A549 (cell line): ENCODE measurements at regions not wholly inside any gene's neighbourhood (a gene's known extent, or its start where the extent isn't known, plus 50 kb on each side); places are given as distances from the start of the nearest gene placed in this dataset.

Source experiments
- CBX2 ChIP-seq: fragments of 200-600 bp; sonication (generic); IDR thresholded peaks from 2 replicates; pipeline ENCODE4 v1.6.1; 2016; ENCODE audit warnings: low read depth, mild to moderate bottlenecking, borderline replicate concordance
- CBX8 ChIP-seq: fragments of 200-600 bp; sonication (generic); IDR thresholded peaks from 2 replicates; pipeline ENCODE4 v1.6.1; 2016
- CHD2 ChIP-seq: fragments of 150-350 bp; IDR thresholded peaks from 2 replicates; pipeline ENCODE4 v1.6.1; 2014; ENCODE audit warnings: low read length; ENCODE audit not compliant: partially characterized antibody
- CTCF ChIP-seq: fragments of >200 bp; sonication (Bioruptor Twin); formaldehyde crosslinking; IDR thresholded peaks from 3 replicates; pipeline ENCODE4 v1.5.1; 2016
- ELK1 ChIP-seq: fragments of 150-350 bp; IDR thresholded peaks from 2 replicates; pipeline ENCODE4 v1.6.1; 2014; ENCODE audit warnings: low read depth, mild to moderate bottlenecking, low read length
- GATA3 ChIP-seq: IDR thresholded peaks from 2 replicates; pipeline ENCODE4 v1.6.1; 2012; ENCODE audit warnings: borderline replicate concordance
- NFE2L2 ChIP-seq: fragments of 150-350 bp; conservative IDR thresholded peaks from 2 replicates; pipeline ENCODE4 v1.6.1; 2014; ENCODE audit warnings: low read length
- PHF8 ChIP-seq: fragments of 200-600 bp; sonication (generic); IDR thresholded peaks from 2 replicates; pipeline ENCODE4 v1.6.1; 2016; ENCODE audit warnings: low read depth, mild to moderate bottlenecking, antibody characterized with exemption, moderate library complexity, borderline replicate concordance
- POLR2A ChIP-seq: IDR thresholded peaks from 2 replicates; pipeline ENCODE4 v1.6.1; 2012; ENCODE audit warnings: mild to moderate bottlenecking, low read length
- RCOR1 ChIP-seq: fragments of 150-350 bp; IDR thresholded peaks from 2 replicates; pipeline ENCODE4 v1.6.1; 2014; ENCODE audit warnings: antibody characterized with exemption, low read length, low read depth
- RNF2 ChIP-seq: fragments of 200-600 bp; sonication (generic); IDR thresholded peaks from 2 replicates; pipeline ENCODE4 v1.6.1; 2016; ENCODE audit warnings: low read depth, mild to moderate bottlenecking, antibody characterized with exemption, moderate library complexity, borderline replicate concordance

GRCh38 chr14:97820781-97821180 lies 1023.6 kb downstream of the VRK1 start:
- TF ChIP-seq POLR2A (no peak), CTCF (no peak), NFE2L2 (no peak), CHD2 (no peak), RNF2 (no peak), PHF8 (no peak), CBX2 (no peak), RCOR1 (no peak), CBX8 (no peak), ELK1 (no peak), GATA3 (no peak)
